Psoas muscle (tissue), 7 donors: ENCODE measurements at regions not wholly inside any gene's neighbourhood (a gene's known extent, or its start where the extent isn't known, plus 50 kb on each side); places are given as distances from the start of the nearest gene placed in this dataset.

Source experiments
- ATAC-seq, 4 donors: fragments of 200-7000 bp; cut with Tn5 transposase; one replicate each; pipeline ENCODE4 v1.9.1; 2020; ENCODE audit warnings: moderate library complexity in 3 of 4, mild to moderate bottlenecking in 2 of 4
- DNase-seq, 2 donors: peaks; one replicate each; pipeline ENCODE4 v3.0.0-alpha.2; 2020
- H3K27ac ChIP-seq: fragments of 200-600 bp; one replicate; pipeline ENCODE4 v1.8.0; 2022
- H3K27me3 ChIP-seq, 3 donors: fragments of 200-600 bp in 1 of 3; one replicate each; pipeline versions ENCODE4 v1.6.1 to v1.8.0; 2013 to 2022; ENCODE audit warnings: low read length in 2 of 3, mild to moderate bottlenecking in 2 of 3, moderate library complexity in 1 of 3; ENCODE audit not compliant: insufficient read depth in 3 of 3
- H3K36me3 ChIP-seq, 2 donors: fragments of 200-600 bp in 1 of 2; one replicate each; pipeline versions ENCODE4 v1.6.1 to v1.8.0; 2013 to 2022; ENCODE audit warnings: low read depth in 1 of 2, mild to moderate bottlenecking in 1 of 2, moderate library complexity in 1 of 2; ENCODE audit not compliant: insufficient read depth in 1 of 2
- H3K4me1 ChIP-seq: fragments of 200-600 bp; one replicate; pipeline ENCODE4 v1.8.0; 2022
- H3K4me3 ChIP-seq: fragments of 200-600 bp; one replicate; pipeline ENCODE4 v1.8.0; 2022; ENCODE audit warnings: mild to moderate bottlenecking
- H3K9me3 ChIP-seq: fragments of 200-600 bp; one replicate; pipeline ENCODE4 v1.8.0; 2022
- WGBS, 3 donors: extraction: QIAGEN DNeasy Blood & Tissue Kit; methylation state at CpG; one replicate each; pipeline versions ENCODE4 v1.1.6 to v1.1.7; 2013; 5-methylcytosine and 5-hydroxymethylcytosine counted together
- intact Hi-C, 2 donors: fragments of 100-400 bp; cut with DNase I; formaldehyde crosslinking; loops; one replicate each; pipeline versions ENCODE4 v1.11.0 to v1.14.2; 2022
- TF ChIP-seq, protein P1 (sequence below): fragments of 200-600 bp; IDR thresholded peaks from one replicate; pipeline ENCODE4 v1.8.0; 2022; ENCODE audit warnings: antibody characterized with exemption
- donor health status: healthy with polysubstance abuse.
- donor health status: DM: no; HTN: no; CAD: no; lungs with moderate emphysema.
- donor health status: Bipolar disorder and iron deficiency.
- donor health status: healthy.
- donor health status: DM: yes; HTN: yes; CAD: no.
- donor health status: DM: no; HTN: no; CAD: no.
- donor health status: DM: yes; HTN: yes; CAD: no.

DNA sequence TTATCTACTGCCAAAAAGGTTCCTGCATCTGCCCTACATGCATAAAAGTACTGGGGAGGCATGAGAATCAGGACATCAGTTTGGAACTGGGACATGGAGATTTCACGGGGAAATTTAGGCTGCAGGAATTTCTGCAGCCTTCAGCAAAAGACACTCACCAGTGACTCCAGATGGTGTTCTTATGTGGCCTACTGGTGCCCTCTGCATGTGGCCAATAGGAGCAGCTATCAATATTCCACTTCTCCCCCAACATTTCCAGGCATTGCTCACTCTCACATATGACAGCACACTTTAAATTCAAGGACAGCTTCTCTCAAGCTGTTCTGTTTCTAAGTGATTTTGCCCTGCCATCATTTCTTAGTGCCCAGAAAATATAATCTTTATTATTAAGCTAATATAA is 570.5 kb upstream of the ARGLU1 start:
- intact Hi-C loops = no loop called here
- no peak for DNase-seq
- Histone ChIP-seq H3K9me3 (no peaks in the 10 kb centered on the region), H3K27ac (no peak overlapping the region), H3K36me3 (no peaks in the 10 kb centered on the region), H3K4me1 (peaks cover 3% of the 10 kb centered on the region), H3K4me3 (no peak overlapping the region), H3K27me3 (no peaks in the 10 kb centered on the region)
- ATAC-seq = no peak
- TF ChIP-seq, protein P1, sequence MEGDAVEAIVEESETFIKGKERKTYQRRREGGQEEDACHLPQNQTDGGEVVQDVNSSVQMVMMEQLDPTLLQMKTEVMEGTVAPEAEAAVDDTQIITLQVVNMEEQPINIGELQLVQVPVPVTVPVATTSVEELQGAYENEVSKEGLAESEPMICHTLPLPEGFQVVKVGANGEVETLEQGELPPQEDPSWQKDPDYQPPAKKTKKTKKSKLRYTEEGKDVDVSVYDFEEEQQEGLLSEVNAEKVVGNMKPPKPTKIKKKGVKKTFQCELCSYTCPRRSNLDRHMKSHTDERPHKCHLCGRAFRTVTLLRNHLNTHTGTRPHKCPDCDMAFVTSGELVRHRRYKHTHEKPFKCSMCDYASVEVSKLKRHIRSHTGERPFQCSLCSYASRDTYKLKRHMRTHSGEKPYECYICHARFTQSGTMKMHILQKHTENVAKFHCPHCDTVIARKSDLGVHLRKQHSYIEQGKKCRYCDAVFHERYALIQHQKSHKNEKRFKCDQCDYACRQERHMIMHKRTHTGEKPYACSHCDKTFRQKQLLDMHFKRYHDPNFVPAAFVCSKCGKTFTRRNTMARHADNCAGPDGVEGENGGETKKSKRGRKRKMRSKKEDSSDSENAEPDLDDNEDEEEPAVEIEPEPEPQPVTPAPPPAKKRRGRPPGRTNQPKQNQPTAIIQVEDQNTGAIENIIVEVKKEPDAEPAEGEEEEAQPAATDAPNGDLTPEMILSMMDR = no peak
- 15 to 19% (median 16%) methylated on average over 1 of the region's 1 CpG for WGBS, 3 donors

DNA sequence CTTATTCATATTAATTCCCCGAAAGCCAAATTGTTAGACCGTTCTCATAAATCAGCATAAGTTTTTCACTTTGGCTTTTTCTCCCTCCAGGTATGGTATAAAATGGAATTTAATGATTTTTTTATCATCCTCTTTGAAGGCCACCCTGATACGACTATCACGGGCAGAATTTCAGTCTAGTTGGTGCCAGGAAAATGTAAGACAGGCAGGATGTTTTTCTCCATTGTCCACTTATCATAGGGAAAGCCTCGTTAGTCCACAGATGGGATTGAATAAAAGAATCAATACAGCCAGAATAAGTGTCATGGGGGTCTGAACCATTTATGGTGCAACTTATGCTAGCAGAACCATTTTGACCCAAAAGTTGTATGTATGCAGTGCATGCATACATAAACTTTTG is 566.0 kb upstream of the ARGLU1 start:
- Histone ChIP-seq H3K36me3 (no peaks in the 10 kb centered on the region), H3K4me3 (no peak overlapping the region), H3K4me1 (peaks cover 3% of the 10 kb centered on the region), H3K9me3 (no peaks in the 10 kb centered on the region), H3K27me3 (no peaks in the 10 kb centered on the region), H3K27ac (no peak overlapping the region)
- WGBS, 3 donors = 77 to 84% (median 80%) methylated on average over 5 of the region's 5 CpGs
- TF ChIP-seq, protein P1 = no peak
- ATAC-seq (no peak), DNase-seq (no peak)
- intact Hi-C loops = no loop called here

DNA sequence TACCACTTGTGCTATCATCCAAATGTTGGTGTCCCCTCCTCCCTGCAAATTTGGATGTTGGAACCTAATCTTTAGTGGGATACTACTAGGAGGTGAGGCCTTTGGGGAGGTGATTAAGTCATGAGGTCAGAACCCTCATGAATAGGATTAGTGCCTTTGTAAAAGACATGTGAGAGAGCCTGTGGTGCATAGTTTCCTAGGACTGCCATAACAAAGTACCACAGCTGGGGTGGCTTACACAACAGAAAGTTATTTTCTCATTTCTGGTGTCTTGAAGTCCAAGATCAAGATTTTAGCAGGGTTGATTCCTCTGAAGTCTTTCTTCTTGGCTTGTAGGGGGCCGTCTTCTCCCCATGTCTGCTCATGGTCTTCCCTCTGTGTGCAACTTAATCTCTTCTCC is 562.6 kb upstream of the ARGLU1 start:
- no peaks in the 10 kb centered on the region for H3K4me1 ChIP-seq
- no peak overlapping the region for H3K4me3 ChIP-seq
- H3K27me3 ChIP-seq = peaks cover 0 to 2% (median 0%) of the 10 kb centered on the region in 3 donors
- DNase-seq = no peak
- WGBS, 3 donors = 90 to 95% (median 94%) methylated on average over 1 of the region's 1 CpG
- no peak for ATAC-seq
- no peaks in the 10 kb centered on the region for H3K36me3 ChIP-seq
- TF ChIP-seq, protein P1 = no peak
- intact Hi-C loops = no loop called here
- H3K27ac ChIP-seq = no peak overlapping the region
- H3K9me3 ChIP-seq = no peaks in the 10 kb centered on the region

DNA sequence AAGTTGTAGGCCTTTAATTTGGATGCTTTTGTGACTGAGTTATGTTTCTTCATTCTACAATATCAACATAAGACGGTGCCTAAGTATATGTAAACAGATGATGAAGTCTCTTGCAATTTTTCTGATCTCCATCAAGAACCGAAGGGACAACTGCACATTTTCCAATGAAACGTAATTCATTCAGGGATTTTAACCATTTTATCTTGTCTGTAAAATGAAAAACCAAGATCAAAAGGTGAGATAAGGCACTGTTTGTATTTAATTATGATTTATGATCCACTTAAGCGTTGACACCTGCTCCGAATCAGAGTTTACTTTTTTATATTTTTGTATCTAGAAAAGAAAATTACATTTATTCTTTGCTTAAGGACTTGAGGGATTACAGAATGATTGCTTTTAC is 556.8 kb upstream of the ARGLU1 start:
- WGBS, 3 donors = 80 to 87% (median 84%) methylated on average over 5 of the region's 5 CpGs
- H3K4me3 ChIP-seq = no peak overlapping the region
- H3K9me3 ChIP-seq = no peaks in the 10 kb centered on the region
- intact Hi-C loops = loop anchor here in 1 of 2 donors (5.0 to 10.0 kb wide), 2 partner anchors 202 to 1040 kb away; no protein-coding TSS in a partner anchor
- DNase-seq (no peak), ATAC-seq (no peak)
- peaks cover 0 to 2% (median 2%) of the 10 kb centered on the region in 3 donors for H3K27me3 ChIP-seq
- TF ChIP-seq, protein P1 = no peak
- H3K27ac ChIP-seq = no peak overlapping the region
- H3K4me1 ChIP-seq = no peaks in the 10 kb centered on the region
- H3K36me3 ChIP-seq = no peaks in the 10 kb centered on the region

DNA sequence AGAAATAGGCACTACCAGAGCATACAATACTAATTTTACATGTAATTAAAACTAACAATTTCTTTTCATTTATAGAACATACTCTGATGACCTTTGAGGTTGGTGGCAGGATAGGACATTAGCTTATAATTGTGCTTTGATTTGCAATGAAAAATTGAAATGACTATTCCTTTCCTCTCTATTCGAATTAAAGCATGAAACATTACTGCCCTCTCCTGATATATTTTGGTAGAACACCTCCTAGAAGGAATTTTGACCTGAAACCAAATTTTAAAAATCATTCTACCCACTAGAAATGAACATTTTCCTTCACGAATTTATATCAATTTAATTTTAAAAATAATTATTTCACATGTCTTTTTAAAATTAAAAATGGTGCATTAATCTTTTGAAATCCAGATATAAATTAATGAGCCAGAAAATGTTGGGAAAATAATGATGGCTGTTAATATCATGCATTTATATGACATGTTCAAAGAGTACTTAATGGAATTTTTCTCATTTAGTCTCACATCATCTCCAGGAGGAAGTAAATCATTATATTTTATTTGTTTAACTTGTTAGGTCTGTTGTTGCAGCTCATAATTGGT is 556.3 kb upstream of the ARGLU1 start:
- H3K36me3 ChIP-seq = no peaks in the 10 kb centered on the region
- H3K9me3 ChIP-seq = no peaks in the 10 kb centered on the region
- H3K4me3 ChIP-seq = no peak overlapping the region
- no peak for ATAC-seq
- H3K27ac ChIP-seq = no peak overlapping the region
- no peak for DNase-seq
- TF ChIP-seq, protein P1 = peak; percentile 49
- no peaks in the 10 kb centered on the region for H3K4me1 ChIP-seq
- intact Hi-C loops = loop anchor here in 1 of 2 donors (5.0 to 10.0 kb wide), 2 partner anchors 202 to 1039 kb away; no protein-coding TSS in a partner anchor
- H3K27me3 ChIP-seq = peaks cover 0 to 2% (median 2%) of the 10 kb centered on the region in 3 donors
- 1 to 3% (median 2%) methylated on average over 2 of the region's 2 CpGs for WGBS, 3 donors
